Stomach smooth muscle (tissue), 2 donors: ENCODE measurements at regions not wholly inside any gene's neighbourhood (a gene's known extent, or its start where the extent isn't known, plus 50 kb on each side); places are given as distances from the start of the nearest gene placed in this dataset.

Experiments used
- H3K27ac ChIP-seq: one replicate; pipeline ENCODE4 v1.7.0; 2013; ENCODE audit warnings: mild to moderate bottlenecking, low read length, inconsistent platforms
- H3K27me3 ChIP-seq, 2 donors: one replicate each; pipeline ENCODE4 v1.7.0; 2013; ENCODE audit warnings: low read length in 2 of 2; ENCODE audit not compliant: insufficient read depth in 2 of 2, control insufficient read depth in 1 of 2
- H3K36me3 ChIP-seq, 2 donors: one replicate each; pipeline ENCODE4 v1.7.0; 2013; ENCODE audit warnings: low read length in 2 of 2; ENCODE audit not compliant: control insufficient read depth in 2 of 2, insufficient read depth in 2 of 2
- H3K4me1 ChIP-seq: one replicate; pipeline ENCODE4 v1.7.0; 2013; ENCODE audit warnings: low read length; ENCODE audit not compliant: control insufficient read depth, insufficient read depth
- H3K4me3 ChIP-seq, 2 donors: one replicate each; pipeline ENCODE4 v1.7.0; 2013; ENCODE audit warnings: low read length in 2 of 2
- H3K9ac ChIP-seq, 2 donors: one replicate each; pipeline ENCODE4 v1.7.0; 2013; ENCODE audit warnings: low read length in 2 of 2, mild to moderate bottlenecking in 1 of 2
- H3K9me3 ChIP-seq, 2 donors: one replicate each; pipeline ENCODE4 v1.7.0; 2013; ENCODE audit warnings: low read length in 2 of 2; ENCODE audit not compliant: control insufficient read depth in 2 of 2
- donor health status: healthy.
- donor health status: Pancreatic carcinoma.

DNA sequence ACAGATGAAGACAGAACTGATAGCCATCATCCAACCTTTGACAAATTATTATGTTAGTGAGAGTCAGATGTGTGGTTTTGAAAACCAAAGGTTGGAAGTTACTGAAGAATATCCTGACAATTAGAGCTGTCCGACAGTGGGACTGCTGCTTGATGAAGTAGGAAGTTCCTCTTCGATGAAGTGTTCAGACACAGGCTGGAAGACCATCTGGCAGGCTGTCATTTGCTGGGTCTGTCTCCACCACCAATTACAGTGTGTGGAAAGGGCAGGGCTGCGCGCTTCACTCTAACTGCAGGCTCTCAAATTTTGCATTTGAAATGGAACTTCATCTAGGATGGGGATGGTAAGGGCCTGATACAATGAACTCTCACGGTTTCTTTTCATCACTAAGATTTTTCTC lies 313.8 kb downstream of the PIK3C3 start:
- H3K36me3 ChIP-seq, result no peaks in the 10 kb centered on the region
- H3K27me3 ChIP-seq, result no peaks in the 10 kb centered on the region
- no peak overlapping the region for H3K4me3 ChIP-seq
- no peak overlapping the region for H3K9ac ChIP-seq
- no peak overlapping the region for H3K27ac ChIP-seq
- H3K4me1 ChIP-seq, result no peaks in the 10 kb centered on the region
- no peaks in the 10 kb centered on the region for H3K9me3 ChIP-seq

DNA sequence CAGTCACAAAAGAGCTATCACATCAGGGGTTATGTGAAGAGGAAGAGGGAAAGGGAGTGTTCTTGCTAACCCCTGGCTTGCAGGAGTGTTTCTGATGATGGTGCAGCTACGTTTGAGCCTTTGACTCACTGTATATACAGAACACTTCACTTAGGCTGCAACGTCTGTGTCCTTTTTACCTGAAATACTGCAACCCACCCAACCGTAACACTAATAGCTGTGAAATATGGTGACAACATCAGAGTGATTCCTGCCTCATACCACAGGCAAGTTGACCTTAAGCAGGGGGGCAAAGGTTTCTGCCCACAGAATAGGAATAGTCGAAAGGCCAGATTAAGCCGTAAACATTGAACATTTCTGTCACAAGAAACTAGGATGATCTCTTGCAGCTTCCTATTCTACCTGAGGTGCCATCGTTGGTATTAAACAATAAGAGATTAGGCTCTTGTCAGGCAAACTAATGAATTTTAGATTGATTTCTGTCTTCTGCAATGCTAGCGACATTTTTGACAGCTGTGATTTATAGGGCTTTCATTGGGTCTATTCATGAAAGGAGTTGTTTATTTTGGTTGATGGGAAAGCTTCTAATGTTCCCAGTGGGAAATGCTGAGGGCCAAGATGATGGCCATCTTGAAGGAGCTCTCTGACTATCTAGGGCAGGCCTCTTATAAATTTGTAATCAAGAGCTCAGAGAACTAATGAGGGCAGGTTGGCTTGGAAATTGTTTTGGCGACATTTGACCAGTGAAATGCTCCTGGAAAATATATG lies 316.8 kb downstream of the PIK3C3 start:
- H3K36me3 ChIP-seq, result no peaks in the 10 kb centered on the region
- no peaks in the 10 kb centered on the region for H3K27me3 ChIP-seq
- no peaks in the 10 kb centered on the region for H3K9me3 ChIP-seq
- H3K4me1 ChIP-seq, result no peaks in the 10 kb centered on the region
- H3K27ac ChIP-seq, result no peak overlapping the region
- H3K4me3 ChIP-seq, result no peak overlapping the region
- no peak overlapping the region for H3K9ac ChIP-seq

DNA sequence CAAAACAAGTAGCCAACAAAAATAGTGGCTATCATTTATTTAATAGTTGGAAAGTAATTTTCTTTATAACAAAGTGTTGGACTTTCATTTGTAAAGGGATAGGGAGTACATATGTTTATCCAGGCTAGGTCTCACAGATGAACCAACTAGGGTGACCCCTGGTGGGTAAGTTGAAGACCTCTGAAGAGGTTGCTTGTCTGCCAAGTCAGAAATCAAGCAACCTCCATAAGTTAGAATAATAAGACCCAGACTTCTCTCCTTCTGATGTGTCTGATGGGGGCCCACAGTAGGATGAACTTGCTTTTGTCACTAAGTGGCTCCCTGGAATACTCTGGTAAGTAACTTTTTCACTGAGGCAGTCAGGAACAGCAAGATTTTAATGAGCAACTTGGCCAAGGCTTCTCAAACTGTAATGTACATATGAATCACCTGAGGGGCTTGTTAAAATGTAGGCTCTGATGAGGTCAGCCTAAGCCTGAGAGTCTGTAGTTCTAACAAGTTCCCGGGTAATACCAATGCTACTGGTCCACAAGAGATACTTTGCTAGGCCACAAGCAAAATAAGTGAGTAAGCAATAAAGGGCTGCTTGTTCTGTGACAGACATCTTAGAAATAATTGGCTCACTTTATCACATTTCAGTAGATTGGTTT lies 319.6 kb downstream of the PIK3C3 start:
- Histone ChIP-seq H3K27me3 (no peaks in the 10 kb centered on the region), H3K4me3 (no peak overlapping the region), H3K4me1 (no peaks in the 10 kb centered on the region), H3K36me3 (no peaks in the 10 kb centered on the region), H3K27ac (no peak overlapping the region), H3K9ac (no peak overlapping the region), H3K9me3 (no peaks in the 10 kb centered on the region)

DNA sequence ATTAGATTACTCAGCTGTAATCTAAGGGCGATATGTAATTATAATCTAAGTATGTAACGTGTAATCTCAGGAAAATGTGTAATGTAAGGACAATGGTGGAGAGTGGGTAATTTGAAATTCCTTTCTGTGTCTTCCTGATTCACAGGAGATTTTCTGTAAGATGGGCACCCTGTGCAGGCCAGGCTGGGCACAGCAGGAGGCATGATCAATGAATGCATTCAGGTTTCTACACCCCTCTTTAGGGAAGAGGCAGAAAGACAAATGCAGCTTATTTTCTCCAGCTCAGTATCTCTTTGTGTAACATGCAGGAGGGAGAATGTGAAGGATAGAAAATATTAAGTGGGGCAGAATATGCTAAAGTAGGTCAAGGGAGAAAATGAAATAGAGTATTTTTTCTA lies 320.1 kb downstream of the PIK3C3 start:
- no peak overlapping the region for H3K4me3 ChIP-seq
- no peak overlapping the region for H3K9ac ChIP-seq
- H3K27ac ChIP-seq, result no peak overlapping the region
- no peaks in the 10 kb centered on the region for H3K27me3 ChIP-seq
- no peaks in the 10 kb centered on the region for H3K9me3 ChIP-seq
- no peaks in the 10 kb centered on the region for H3K36me3 ChIP-seq
- no peaks in the 10 kb centered on the region for H3K4me1 ChIP-seq

DNA sequence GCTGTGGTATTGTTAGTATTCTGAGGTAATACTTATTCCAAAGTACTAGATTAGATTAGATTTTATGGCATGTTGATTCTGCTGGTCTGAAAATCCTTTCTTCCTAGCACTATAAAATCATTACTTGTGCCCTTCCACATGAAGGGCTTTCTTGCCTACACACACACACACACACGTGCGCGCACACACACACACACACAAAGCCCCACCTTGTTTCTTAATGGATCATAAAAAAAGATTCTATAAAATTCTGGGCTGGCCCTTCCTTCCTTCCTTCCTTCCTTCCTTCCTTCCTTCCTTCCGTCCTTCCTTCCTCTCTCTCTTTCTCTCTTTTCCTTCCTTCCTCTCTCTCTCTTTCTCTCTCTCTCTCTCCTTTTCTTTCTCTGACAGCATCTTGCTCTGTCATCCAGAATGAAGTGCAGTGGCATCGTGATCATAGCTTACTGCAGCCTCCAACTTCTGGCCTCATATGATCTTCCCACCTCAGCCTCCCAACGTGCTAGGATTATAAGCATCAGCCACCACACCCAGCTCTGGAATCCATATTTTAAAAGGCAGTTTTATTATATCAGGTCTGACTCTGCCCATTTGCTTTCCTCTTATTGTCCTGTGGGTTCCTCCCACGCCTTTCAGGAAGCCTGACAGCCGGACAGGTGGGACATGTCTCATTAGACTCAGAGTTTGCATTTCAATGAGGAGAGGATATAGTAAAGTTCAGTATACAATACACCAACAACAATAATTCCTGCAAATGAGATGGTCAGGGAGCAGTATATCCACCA lies 321.1 kb downstream of the PIK3C3 start:
- Histone ChIP-seq H3K36me3 (no peaks in the 10 kb centered on the region), H3K27ac (no peak overlapping the region)

DNA sequence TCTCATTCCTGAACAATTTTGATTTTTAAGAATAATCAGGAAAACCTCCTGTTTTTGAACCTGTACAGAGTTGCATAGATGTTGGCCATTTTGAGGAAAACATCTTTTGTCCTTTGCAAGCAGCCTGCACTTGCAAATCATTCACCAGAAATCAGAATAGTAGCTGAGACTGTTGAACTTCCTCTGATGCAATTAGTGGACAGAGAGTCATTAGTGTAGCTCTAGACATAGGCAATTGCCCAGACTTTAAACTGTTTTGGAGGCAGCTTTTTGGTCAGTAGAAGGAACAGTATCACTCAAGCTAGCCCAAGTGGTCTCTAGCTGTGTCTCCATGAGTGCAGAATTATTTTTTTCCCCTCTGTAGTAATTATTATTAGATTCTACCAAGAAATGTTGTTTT lies 326.1 kb downstream of the PIK3C3 start:
- H3K27ac ChIP-seq, result no peak overlapping the region
- no peak overlapping the region for H3K9ac ChIP-seq

More for the DNA sequence above, 321.1 kb downstream of the PIK3C3 start:
- Histone ChIP-seq H3K4me3 (no peak overlapping the region), H3K4me1 (no peaks in the 10 kb centered on the region), H3K9ac (no peak overlapping the region), H3K27me3 (no peaks in the 10 kb centered on the region), H3K9me3 (no peaks in the 10 kb centered on the region)

DNA sequence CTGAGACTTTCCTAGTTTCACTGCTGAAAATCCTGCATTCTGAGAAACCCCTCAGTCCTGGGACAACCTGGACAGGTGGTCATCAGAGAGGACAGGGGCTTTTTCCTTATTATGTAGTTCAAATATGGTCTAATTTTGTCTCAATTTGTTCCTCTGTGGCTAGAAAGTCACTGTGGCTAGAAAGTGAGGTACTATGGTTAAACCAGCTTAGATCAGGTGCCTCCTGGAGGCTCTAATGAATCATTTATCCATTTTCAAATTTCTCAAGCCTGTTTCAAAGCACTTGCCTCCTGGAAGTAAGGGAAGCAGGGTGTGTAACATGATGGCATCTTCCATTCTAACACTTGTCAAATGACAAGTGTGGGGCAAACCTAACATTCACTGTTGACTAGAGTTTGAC lies 326.8 kb downstream of the PIK3C3 start:
- Histone ChIP-seq H3K27ac (no peak overlapping the region), H3K4me3 (no peak overlapping the region), H3K36me3 (no peaks in the 10 kb centered on the region), H3K9me3 (no peaks in the 10 kb centered on the region), H3K4me1 (no peaks in the 10 kb centered on the region), H3K27me3 (no peaks in the 10 kb centered on the region), H3K9ac (no peak overlapping the region)

More for the DNA sequence above, 326.1 kb downstream of the PIK3C3 start:
- Histone ChIP-seq H3K9me3 (no peaks in the 10 kb centered on the region), H3K36me3 (no peaks in the 10 kb centered on the region), H3K4me1 (no peaks in the 10 kb centered on the region), H3K4me3 (no peak overlapping the region), H3K27me3 (no peaks in the 10 kb centered on the region)

DNA sequence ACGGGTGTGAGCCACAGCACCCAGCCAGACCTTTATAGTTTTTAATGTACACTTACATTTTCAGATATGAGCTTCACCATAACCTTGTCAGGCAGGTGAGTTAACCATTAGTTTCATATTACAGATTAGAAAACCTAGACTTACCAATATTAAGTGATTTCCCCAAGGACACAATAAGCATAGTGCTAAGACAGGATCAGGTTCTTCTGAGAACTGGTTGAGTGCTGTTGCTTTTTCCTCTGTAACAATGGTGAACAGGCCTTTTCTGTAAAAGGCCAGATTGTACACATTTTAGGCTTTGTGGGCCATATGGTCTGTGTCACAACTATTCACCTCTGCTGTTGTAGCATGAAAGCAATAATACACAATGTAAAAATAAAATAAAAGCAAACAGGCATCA lies 332.0 kb downstream of the PIK3C3 start:
- H3K27me3 ChIP-seq, result no peaks in the 10 kb centered on the region
- no peaks in the 10 kb centered on the region for H3K4me1 ChIP-seq
- H3K9me3 ChIP-seq, result no peaks in the 10 kb centered on the region
- no peaks in the 10 kb centered on the region for H3K36me3 ChIP-seq
- H3K4me3 ChIP-seq, result no peak overlapping the region
- no peak overlapping the region for H3K9ac ChIP-seq
- H3K27ac ChIP-seq, result no peak overlapping the region

DNA sequence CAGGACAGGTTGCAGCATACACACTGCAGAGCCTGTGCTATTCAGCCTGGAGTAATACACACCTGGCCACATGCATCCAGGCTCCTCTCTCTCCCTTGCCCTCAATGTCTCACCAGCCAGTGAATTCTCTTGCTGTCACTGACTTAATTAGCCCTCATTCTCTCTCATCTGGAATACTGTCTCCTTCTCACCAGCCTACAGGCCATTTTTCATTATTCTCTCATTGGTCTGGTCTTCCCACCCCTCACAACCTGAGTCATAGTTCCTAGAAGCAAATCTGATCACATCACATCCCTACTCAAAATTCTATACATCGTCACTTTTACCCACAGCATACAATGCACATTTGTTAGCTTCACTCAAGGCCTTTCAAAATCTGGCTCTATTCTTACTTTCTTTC lies 333.1 kb downstream of the PIK3C3 start:
- no peaks in the 10 kb centered on the region for H3K9me3 ChIP-seq
- H3K4me1 ChIP-seq, result no peaks in the 10 kb centered on the region
- no peaks in the 10 kb centered on the region for H3K36me3 ChIP-seq
- no peak overlapping the region for H3K27ac ChIP-seq
- H3K9ac ChIP-seq, result no peak overlapping the region
- H3K4me3 ChIP-seq, result no peak overlapping the region
- no peaks in the 10 kb centered on the region for H3K27me3 ChIP-seq

DNA sequence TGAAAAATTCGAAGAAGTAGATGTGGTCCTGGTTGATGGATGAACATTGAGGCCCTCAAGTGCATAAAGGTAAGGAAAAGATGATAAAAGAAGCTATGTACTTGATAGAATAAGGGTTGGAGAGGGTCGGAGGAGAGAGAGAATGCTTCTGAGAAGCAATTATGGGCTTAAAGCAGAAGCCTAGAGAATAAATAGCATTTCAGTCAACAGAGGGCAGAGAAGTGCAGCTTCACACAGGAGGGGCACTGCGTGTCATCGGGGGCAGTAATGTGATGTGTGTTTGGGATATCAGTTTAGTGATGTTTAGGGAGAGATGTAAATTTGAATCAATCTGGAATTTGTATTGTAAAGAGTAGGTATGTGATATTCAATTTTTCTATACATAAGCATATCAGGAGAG lies 334.5 kb downstream of the PIK3C3 start:
- H3K9ac ChIP-seq, result no peak overlapping the region
- no peak overlapping the region for H3K27ac ChIP-seq
- H3K36me3 ChIP-seq, result no peaks in the 10 kb centered on the region
- H3K4me3 ChIP-seq, result no peak overlapping the region
- H3K4me1 ChIP-seq, result no peaks in the 10 kb centered on the region
- no peaks in the 10 kb centered on the region for H3K27me3 ChIP-seq
- no peaks in the 10 kb centered on the region for H3K9me3 ChIP-seq
